ENCODE measurements at regions not wholly inside any gene's neighbourhood (a gene's known extent, or its start where the extent isn't known, plus 50 kb on each side); places are given as distances from the start of the nearest gene placed in this dataset.

GRCh38 chr4:45033676-45034419, 307.5 kb upstream of the GNPDA2 start:
- Histone ChIP-seq H3K4me3 (ENCODE audit: low read length) (no peak overlapping the region), H4K8ac (ENCODE audit: low read depth, low read length) (no peak overlapping the region), H3K4me2 (ENCODE audit: low read length) (no peak overlapping the region), H2BK5ac (ENCODE audit: low read length) (no peak overlapping the region), H3K79me2 (ENCODE audit: control insufficient read depth, insufficient read depth, low read length) (no peaks in the 10 kb centered on the region), H3K9ac (ENCODE audit: low read length) (no peak overlapping the region), H3K56ac (ENCODE audit: low read length) (no peak overlapping the region), H3K4me1 (ENCODE audit: control insufficient read depth, low read depth, low read length) (peaks cover 2% of the 10 kb centered on the region), H2BK15ac (replicated peaks; ENCODE audit: low read depth) (no peak overlapping the region), H3K27me3 (ENCODE audit: insufficient read depth, low read length, poor library complexity) (no peaks in the 10 kb centered on the region), H3K36me3 (ENCODE audit: control insufficient read depth, insufficient read depth, low read length) (no peaks in the 10 kb centered on the region), H3K4ac (ENCODE audit: low read depth, low read length) (no peak overlapping the region), H2BK120ac (ENCODE audit: low read depth, low read length) (no peak overlapping the region), H3K18ac (ENCODE audit: low read length) (no peak overlapping the region), H3K23ac (ENCODE audit: low read length) (no peak overlapping the region), H3K79me1 (ENCODE audit: low read length) (no peaks in the 10 kb centered on the region), H2AK5ac (ENCODE audit: low read length) (no peak overlapping the region), H3K27ac (ENCODE audit: low read depth, low read length) (no peak overlapping the region), H4K5ac (ENCODE audit: low read length) (no peak overlapping the region)
- WGBS (ENCODE audit: extremely low coverage, insufficient coverage, low lambda C conversion rate) = no CpG with 5 or more reads among the region's 5 CpGs
- DNase-seq = peak; percentile 54

GRCh38 chr4:45030059-45030458, 303.7 kb upstream of the GNPDA2 start:
- no peak overlapping the region for H3K23ac ChIP-seq (ENCODE audit: low read length)
- no peak overlapping the region for H3K18ac ChIP-seq (ENCODE audit: low read length)
- no peak overlapping the region for H2BK5ac ChIP-seq (ENCODE audit: low read length)
- H3K4me2 ChIP-seq (ENCODE audit: low read length) = no peak overlapping the region
- WGBS (ENCODE audit: extremely low coverage, insufficient coverage, low lambda C conversion rate) = no CpG with 5 or more reads among the region's 1 CpG
- no peak overlapping the region for H2BK120ac ChIP-seq (ENCODE audit: low read depth, low read length)
- no peaks in the 10 kb centered on the region for H3K79me1 ChIP-seq (ENCODE audit: low read length)
- no peak overlapping the region for H3K27ac ChIP-seq (ENCODE audit: low read depth, low read length)
- no peak overlapping the region for H3K56ac ChIP-seq (ENCODE audit: low read length)
- H3K4me3 ChIP-seq (ENCODE audit: low read length) = no peak overlapping the region
- H4K5ac ChIP-seq (ENCODE audit: low read length) = no peak overlapping the region
- H3K9ac ChIP-seq (ENCODE audit: low read length) = no peak overlapping the region
- H3K36me3 ChIP-seq (ENCODE audit: control insufficient read depth, insufficient read depth, low read length) = no peaks in the 10 kb centered on the region
- H4K8ac ChIP-seq (ENCODE audit: low read depth, low read length) = no peak overlapping the region
- H2AK5ac ChIP-seq (ENCODE audit: low read length) = no peak overlapping the region
- H3K79me2 ChIP-seq (ENCODE audit: control insufficient read depth, insufficient read depth, low read length) = no peaks in the 10 kb centered on the region
- peaks cover 2% of the 10 kb centered on the region for H3K4me1 ChIP-seq (ENCODE audit: control insufficient read depth, low read depth, low read length)
- no peak overlapping the region for H2BK15ac ChIP-seq (replicated peaks; ENCODE audit: low read depth)
- DNase-seq = peak; percentile 82
- H3K4ac ChIP-seq (ENCODE audit: low read depth, low read length) = no peak overlapping the region
- H3K27me3 ChIP-seq (ENCODE audit: insufficient read depth, low read length, poor library complexity) = no peaks in the 10 kb centered on the region

GRCh38 chr4:45007508-45007907, 281.2 kb upstream of the GNPDA2 start:
- Histone ChIP-seq H2BK120ac (ENCODE audit: low read depth, low read length) (no peak overlapping the region), H3K4me1 (ENCODE audit: control insufficient read depth, low read depth, low read length) (no peaks in the 10 kb centered on the region), H3K9ac (ENCODE audit: low read length) (no peak overlapping the region), H2BK15ac (replicated peaks; ENCODE audit: low read depth) (no peak overlapping the region), H3K4ac (ENCODE audit: low read depth, low read length) (no peak overlapping the region), H3K27ac (ENCODE audit: low read depth, low read length) (no peak overlapping the region), H3K79me2 (ENCODE audit: control insufficient read depth, insufficient read depth, low read length) (no peaks in the 10 kb centered on the region), H3K4me2 (ENCODE audit: low read length) (no peak overlapping the region), H2BK5ac (ENCODE audit: low read length) (no peak overlapping the region), H3K18ac (ENCODE audit: low read length) (no peak overlapping the region), H3K4me3 (ENCODE audit: low read length) (no peak overlapping the region), H3K56ac (ENCODE audit: low read length) (no peak overlapping the region), H4K8ac (ENCODE audit: low read depth, low read length) (no peak overlapping the region), H3K36me3 (ENCODE audit: control insufficient read depth, insufficient read depth, low read length) (no peaks in the 10 kb centered on the region), H4K5ac (ENCODE audit: low read length) (no peak overlapping the region), H3K79me1 (ENCODE audit: low read length) (no peaks in the 10 kb centered on the region), H2AK5ac (ENCODE audit: low read length) (no peak overlapping the region), H3K23ac (ENCODE audit: low read length) (no peak overlapping the region), H3K27me3 (ENCODE audit: insufficient read depth, low read length, poor library complexity) (no peaks in the 10 kb centered on the region)
- WGBS (ENCODE audit: extremely low coverage, insufficient coverage, low lambda C conversion rate) = no CpG with 5 or more reads among the region's 3 CpGs
- no peak for DNase-seq

GRCh38 chr4:45006078-45006477, 279.7 kb upstream of the GNPDA2 start:
- Histone ChIP-seq H3K9ac (ENCODE audit: low read length) (no peak overlapping the region), H4K8ac (ENCODE audit: low read depth, low read length) (no peak overlapping the region)

GRCh38 chr4:45004847-45005565, 278.6 kb upstream of the GNPDA2 start:
- H3K36me3 ChIP-seq (ENCODE audit: control insufficient read depth, insufficient read depth, low read length) = no peaks in the 10 kb centered on the region
- H3K79me1 ChIP-seq (ENCODE audit: low read length) = no peaks in the 10 kb centered on the region
- no peak overlapping the region for H2BK15ac ChIP-seq (replicated peaks; ENCODE audit: low read depth)
- no peak overlapping the region for H3K18ac ChIP-seq (ENCODE audit: low read length)
- no CpG with 5 or more reads among the region's 4 CpGs for WGBS (ENCODE audit: extremely low coverage, insufficient coverage, low lambda C conversion rate)
- no peak overlapping the region for H2BK120ac ChIP-seq (ENCODE audit: low read depth, low read length)
- H4K5ac ChIP-seq (ENCODE audit: low read length) = no peak overlapping the region
- no peak overlapping the region for H3K9ac ChIP-seq (ENCODE audit: low read length)
- H3K4me3 ChIP-seq (ENCODE audit: low read length) = no peak overlapping the region
- DNase-seq = no peak
- no peak overlapping the region for H3K23ac ChIP-seq (ENCODE audit: low read length)
- no peak overlapping the region for H2AK5ac ChIP-seq (ENCODE audit: low read length)
- no peak overlapping the region for H3K4ac ChIP-seq (ENCODE audit: low read depth, low read length)
- no peak overlapping the region for H3K27ac ChIP-seq (ENCODE audit: low read depth, low read length)
- H3K79me2 ChIP-seq (ENCODE audit: control insufficient read depth, insufficient read depth, low read length) = no peaks in the 10 kb centered on the region
- no peak overlapping the region for H3K56ac ChIP-seq (ENCODE audit: low read length)
- H3K4me1 ChIP-seq (ENCODE audit: control insufficient read depth, low read depth, low read length) = no peaks in the 10 kb centered on the region
- H3K4me2 ChIP-seq (ENCODE audit: low read length) = no peak overlapping the region
- no peak overlapping the region for H2BK5ac ChIP-seq (ENCODE audit: low read length)
- no peaks in the 10 kb centered on the region for H3K27me3 ChIP-seq (ENCODE audit: insufficient read depth, low read length, poor library complexity)
- no peak overlapping the region for H4K8ac ChIP-seq (ENCODE audit: low read depth, low read length)

More at GRCh38 chr4:45006078-45006477, 279.7 kb upstream of the GNPDA2 start:
- Histone ChIP-seq H3K56ac (ENCODE audit: low read length) (no peak overlapping the region), H2BK120ac (ENCODE audit: low read depth, low read length) (no peak overlapping the region), H3K36me3 (ENCODE audit: control insufficient read depth, insufficient read depth, low read length) (no peaks in the 10 kb centered on the region), H3K4me3 (ENCODE audit: low read length) (no peak overlapping the region), H3K18ac (ENCODE audit: low read length) (no peak overlapping the region), H3K79me1 (ENCODE audit: low read length) (no peaks in the 10 kb centered on the region), H4K5ac (ENCODE audit: low read length) (no peak overlapping the region), H3K79me2 (ENCODE audit: control insufficient read depth, insufficient read depth, low read length) (no peaks in the 10 kb centered on the region), H3K4me1 (ENCODE audit: control insufficient read depth, low read depth, low read length) (no peaks in the 10 kb centered on the region), H2BK5ac (ENCODE audit: low read length) (no peak overlapping the region), H3K27me3 (ENCODE audit: insufficient read depth, low read length, poor library complexity) (no peaks in the 10 kb centered on the region), H3K23ac (ENCODE audit: low read length) (no peak overlapping the region), H2BK15ac (replicated peaks; ENCODE audit: low read depth) (no peak overlapping the region), H3K4me2 (ENCODE audit: low read length) (no peak overlapping the region), H2AK5ac (ENCODE audit: low read length) (no peak overlapping the region), H3K4ac (ENCODE audit: low read depth, low read length) (no peak overlapping the region), H3K27ac (ENCODE audit: low read depth, low read length) (no peak overlapping the region)
- DNase-seq = no peak

Measured in mesendoderm (in vitro differentiated cells).